Suprapubic skin (tissue), 4 donors: ENCODE measurements at regions not wholly inside any gene's neighbourhood (a gene's known extent, or its start where the extent isn't known, plus 50 kb on each side); places are given as distances from the start of the nearest gene placed in this dataset.
"Not testable (repeated sequence)": the region's sequence is repeated elsewhere in the genome, so short reads cannot be mapped to it uniquely, and the experiment has no call there.

ENCODE experiments used
- CTCF ChIP-seq, 2 donors: fragments of 200-600 bp in 1 of 2; fragments of 450-650 bp in 1 of 2; sonication (generic) in 1 of 2; IDR thresholded peaks; one replicate each; pipeline ENCODE4 v1.5.1; 2016 to 2019; ENCODE audit warnings: antibody characterized with exemption in 2 of 2, mild to moderate bottlenecking in 1 of 2, moderate library complexity in 1 of 2
- POLR2A ChIP-seq, 2 donors: fragments of 450-650 bp; IDR thresholded peaks; one replicate each; pipeline ENCODE4 v1.6.1; 2017; ENCODE audit warnings: antibody characterized with exemption in 2 of 2, mild to moderate bottlenecking in 2 of 2, moderate library complexity in 2 of 2
- POLR2AphosphoS5 ChIP-seq, 3 donors: sonication (generic); formaldehyde crosslinking; IDR thresholded peaks; one replicate each; pipeline ENCODE4 v1.6.1; 2017; ENCODE audit warnings: antibody characterized with exemption in 3 of 3

GRCh38 chr7:150044771-150045170, 171.0 kb downstream of the ATP6V0E2 start:
- TF ChIP-seq CTCF, POLR2A, POLR2AphosphoS5 (IDR thresholded peaks at IDR 0.05): not testable (repeated sequence)
